ENCODE measurements at regions not wholly inside any gene's neighbourhood (a gene's known extent, or its start where the extent isn't known, plus 50 kb on each side); places are given as distances from the start of the nearest gene placed in this dataset.

DNA sequence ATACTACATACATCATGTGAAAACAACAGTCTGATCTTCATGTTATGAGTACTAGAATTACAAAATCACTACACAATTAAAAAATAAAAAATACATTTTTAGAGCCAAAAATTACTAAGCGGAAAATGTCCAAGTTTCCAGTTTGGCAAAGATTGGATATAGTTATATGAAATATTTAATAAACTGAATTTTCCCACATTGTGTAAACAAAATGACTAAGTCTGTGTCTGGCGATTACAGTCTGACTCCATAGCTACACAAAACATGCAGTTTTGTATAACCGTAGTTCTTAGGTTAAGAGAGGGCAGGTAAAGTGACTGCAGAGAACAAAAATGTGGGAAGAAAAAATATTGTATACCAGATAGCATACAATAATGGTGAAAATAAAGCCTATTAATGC lies 59.2 kb upstream of the TMEM47 start:
- ATAC-seq (ENCODE audit: low FRiP score in 2 of 2) (no peak), DNase-seq (no peak)
- no peak overlapping the region for H3K4me3 ChIP-seq
- H3K36me3 ChIP-seq, result no peaks in the 10 kb centered on the region
- H3K27me3 ChIP-seq, result no peaks in the 10 kb centered on the region
- H3K27ac ChIP-seq, result no peak overlapping the region
- no peaks in the 10 kb centered on the region for H3K4me1 ChIP-seq
- TF ChIP-seq EP300 (IDR thresholded peaks at IDR 0.05) (no peak), POLR2AphosphoS5 (IDR thresholded peaks at IDR 0.05) (no peak), POLR2A (IDR thresholded peaks at IDR 0.05) (no peak)
- TF ChIP-seq, protein P1, sequence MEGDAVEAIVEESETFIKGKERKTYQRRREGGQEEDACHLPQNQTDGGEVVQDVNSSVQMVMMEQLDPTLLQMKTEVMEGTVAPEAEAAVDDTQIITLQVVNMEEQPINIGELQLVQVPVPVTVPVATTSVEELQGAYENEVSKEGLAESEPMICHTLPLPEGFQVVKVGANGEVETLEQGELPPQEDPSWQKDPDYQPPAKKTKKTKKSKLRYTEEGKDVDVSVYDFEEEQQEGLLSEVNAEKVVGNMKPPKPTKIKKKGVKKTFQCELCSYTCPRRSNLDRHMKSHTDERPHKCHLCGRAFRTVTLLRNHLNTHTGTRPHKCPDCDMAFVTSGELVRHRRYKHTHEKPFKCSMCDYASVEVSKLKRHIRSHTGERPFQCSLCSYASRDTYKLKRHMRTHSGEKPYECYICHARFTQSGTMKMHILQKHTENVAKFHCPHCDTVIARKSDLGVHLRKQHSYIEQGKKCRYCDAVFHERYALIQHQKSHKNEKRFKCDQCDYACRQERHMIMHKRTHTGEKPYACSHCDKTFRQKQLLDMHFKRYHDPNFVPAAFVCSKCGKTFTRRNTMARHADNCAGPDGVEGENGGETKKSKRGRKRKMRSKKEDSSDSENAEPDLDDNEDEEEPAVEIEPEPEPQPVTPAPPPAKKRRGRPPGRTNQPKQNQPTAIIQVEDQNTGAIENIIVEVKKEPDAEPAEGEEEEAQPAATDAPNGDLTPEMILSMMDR (IDR thresholded peaks at IDR 0.05), result no peak
- H3K9me3 ChIP-seq, result no peaks in the 10 kb centered on the region
- WGBS, 2 donors, result 66 to 71% methylated on average over 3 of the region's 3 CpGs

DNA sequence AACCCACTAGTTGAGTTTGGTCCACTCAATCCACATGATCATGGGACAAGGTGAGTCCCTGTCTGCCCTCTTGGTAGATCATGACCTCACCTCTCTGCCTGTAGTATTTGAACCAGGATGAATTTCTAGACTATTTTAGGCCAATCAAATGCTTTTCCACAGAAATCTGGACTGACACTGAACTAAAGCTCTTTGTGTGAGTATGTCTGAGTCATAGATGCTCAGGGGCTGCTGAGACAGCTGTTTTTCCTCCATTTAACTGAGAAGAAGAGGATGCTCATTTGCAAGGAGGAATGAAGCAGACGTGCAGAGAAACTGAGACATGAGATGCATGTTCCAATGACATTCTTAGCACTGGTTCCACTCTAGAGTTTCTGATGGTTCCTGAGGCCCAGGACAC lies 77.3 kb upstream of the TMEM47 start:
- H3K4me1 ChIP-seq, result no peaks in the 10 kb centered on the region
- no peak overlapping the region for H3K27ac ChIP-seq
- no peaks in the 10 kb centered on the region for H3K36me3 ChIP-seq
- no peak for DNase-seq
- ATAC-seq (ENCODE audit: low FRiP score in 2 of 2), result no peak
- H3K4me3 ChIP-seq, result no peak overlapping the region
- WGBS, 2 donors, result 63 to 71% methylated on average over 1 of the region's 1 CpG
- no peak for TF ChIP-seq POLR2A (IDR thresholded peaks at IDR 0.05)
- TF ChIP-seq EP300 (IDR thresholded peaks at IDR 0.05), result no peak
- TF ChIP-seq, protein P1 (IDR thresholded peaks at IDR 0.05), result no peak
- TF ChIP-seq POLR2AphosphoS5 (IDR thresholded peaks at IDR 0.05), result no peak
- H3K9me3 ChIP-seq, result no peaks in the 10 kb centered on the region
- no peaks in the 10 kb centered on the region for H3K27me3 ChIP-seq

DNA sequence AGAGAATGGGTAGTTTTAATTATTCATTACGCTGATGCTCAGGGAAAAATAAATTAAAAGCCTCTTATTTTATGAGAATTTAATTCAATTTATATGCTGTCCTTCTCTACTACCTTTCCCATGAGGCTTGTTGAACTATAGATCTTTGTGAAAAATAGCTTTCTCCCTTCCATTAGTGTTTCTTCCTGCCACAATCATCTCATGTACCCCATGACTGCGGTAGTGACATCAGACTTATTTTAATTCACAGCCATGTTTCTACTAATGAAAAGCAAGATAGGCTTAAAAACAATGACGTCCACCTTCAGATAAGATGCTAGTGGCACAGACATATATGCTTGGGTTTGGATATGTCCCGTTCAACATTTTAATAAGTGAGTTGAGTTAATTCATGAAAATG lies 87.4 kb upstream of the TMEM47 start:
- H3K27me3 ChIP-seq, result no peaks in the 10 kb centered on the region
- 62 to 85% methylated on average over 4 of the region's 4 CpGs for WGBS, 2 donors
- TF ChIP-seq POLR2AphosphoS5 (IDR thresholded peaks at IDR 0.05) (no peak), EP300 (IDR thresholded peaks at IDR 0.05) (no peak), POLR2A (IDR thresholded peaks at IDR 0.05) (no peak)
- TF ChIP-seq, protein P1 (IDR thresholded peaks at IDR 0.05), result no peak

DNA sequence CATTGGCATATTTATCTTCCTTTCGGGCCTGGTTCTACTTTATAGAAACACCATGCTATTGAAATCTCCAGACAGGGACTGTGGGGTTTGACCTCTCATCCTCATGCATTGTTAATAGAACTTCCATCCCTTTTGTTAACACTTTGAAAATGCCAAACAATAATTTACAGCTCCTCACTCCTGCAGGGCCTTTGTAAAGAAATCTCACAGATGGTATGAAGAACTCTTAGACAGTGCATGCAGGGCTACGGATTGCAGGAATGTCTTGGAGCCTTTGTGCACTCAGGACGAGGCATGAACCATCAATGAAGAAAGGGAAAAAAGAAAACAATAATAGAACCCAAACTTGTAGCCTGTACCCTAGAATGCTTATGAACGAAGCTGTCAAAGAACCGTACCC lies 92.8 kb upstream of the TMEM47 start:
- no peak for DNase-seq
- no peak for ATAC-seq (ENCODE audit: low FRiP score in 2 of 2)
- H3K27me3 ChIP-seq, result no peaks in the 10 kb centered on the region
- no peaks in the 10 kb centered on the region for H3K4me1 ChIP-seq
- WGBS, 2 donors, result 73 to 81% methylated on average over 5 of the region's 5 CpGs
- H3K36me3 ChIP-seq, result no peaks in the 10 kb centered on the region
- H3K9me3 ChIP-seq, result no peaks in the 10 kb centered on the region
- TF ChIP-seq, protein P1 (IDR thresholded peaks at IDR 0.05), result no peak
- TF ChIP-seq POLR2A (IDR thresholded peaks at IDR 0.05) (no peak), EP300 (IDR thresholded peaks at IDR 0.05) (no peak), POLR2AphosphoS5 (IDR thresholded peaks at IDR 0.05) (no peak)
- H3K27ac ChIP-seq, result no peak overlapping the region
- no peak overlapping the region for H3K4me3 ChIP-seq

More for the DNA sequence above, 87.4 kb upstream of the TMEM47 start:
- Histone ChIP-seq H3K27ac (no peak overlapping the region), H3K4me1 (no peaks in the 10 kb centered on the region), H3K9me3 (no peaks in the 10 kb centered on the region), H3K36me3 (no peaks in the 10 kb centered on the region), H3K4me3 (no peak overlapping the region)
- no peak for ATAC-seq (ENCODE audit: low FRiP score in 2 of 2)
- no peak for DNase-seq

DNA sequence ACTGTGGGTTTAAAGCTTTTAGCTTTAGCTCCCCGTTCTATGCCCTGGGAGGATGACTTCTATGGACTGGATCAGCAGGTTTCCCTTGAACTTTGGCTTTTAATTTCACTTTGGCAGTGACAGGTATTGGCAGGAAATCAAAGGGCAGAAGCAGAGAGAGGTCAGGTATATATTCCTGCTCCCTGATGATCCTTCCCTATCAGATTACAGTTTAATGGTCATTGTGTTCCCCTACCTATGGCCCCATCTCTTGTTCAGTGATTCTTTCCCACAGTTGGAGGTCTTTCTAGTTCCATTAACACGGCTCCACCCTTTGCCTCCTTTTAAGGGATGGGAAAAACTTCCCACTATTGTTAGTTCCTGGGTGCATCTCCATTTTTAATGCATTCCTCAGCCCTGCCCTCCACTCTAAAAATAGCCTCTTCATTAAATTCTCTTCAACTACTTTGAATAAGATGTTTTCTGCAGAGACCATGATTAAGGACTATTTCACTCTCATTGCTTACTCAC lies 107.8 kb upstream of the TMEM47 start:
- DNase-seq (no peak), ATAC-seq (ENCODE audit: low FRiP score in 2 of 2) (no peak)
- Histone ChIP-seq H3K36me3 (no peaks in the 10 kb centered on the region), H3K27me3 (no peaks in the 10 kb centered on the region), H3K9me3 (no peaks in the 10 kb centered on the region), H3K4me1 (no peaks in the 10 kb centered on the region), H3K27ac (no peak overlapping the region), H3K4me3 (no peak overlapping the region)
- TF ChIP-seq POLR2A (IDR thresholded peaks at IDR 0.05) (no peak), EP300 (IDR thresholded peaks at IDR 0.05) (no peak), POLR2AphosphoS5 (IDR thresholded peaks at IDR 0.05) (no peak)
- TF ChIP-seq, protein P1 (IDR thresholded peaks at IDR 0.05), result no peak
- WGBS, 2 donors, result 51 to 73% methylated on average over 2 of the region's 2 CpGs
